EL (cell line): ENCODE measurements at regions not wholly inside any gene's neighbourhood (a gene's known extent, or its start where the extent isn't known, plus 50 kb on each side); places are given as distances from the start of the nearest gene placed in this dataset.
"Not testable (repeated sequence)": the region's sequence is repeated elsewhere in the genome, so short reads cannot be mapped to it uniquely, and the experiment has no call there.

Experiments
- DNase-seq: peaks from one replicate; pipeline ENCODE4 v3.0.0-alpha.2; 2016

- DNase-seq: not testable (repeated sequence)
Observed at GRCh38 chr17:15864472-15864871, 80.5 kb upstream of the ADORA2B start.

- DNase-seq: not testable (repeated sequence)
Observed at GRCh38 chr17:15866015-15866414, 78.9 kb upstream of the ADORA2B start.

- not testable (repeated sequence) for DNase-seq
Observed at GRCh38 chr17:15867331-15867730, 77.6 kb upstream of the ADORA2B start.

GRCh38 chr17:15869868-15870267 lies 75.1 kb upstream of the ADORA2B start:
- not testable (repeated sequence) for DNase-seq

- not testable (repeated sequence) for DNase-seq
Observed at GRCh38 chr17:15872677-15873076, 72.3 kb upstream of the ADORA2B start.

GRCh38 chr17:15877882-15878500 lies 66.9 kb upstream of the ADORA2B start:
- DNase-seq: not testable (repeated sequence)

- no peak for DNase-seq
Observed at GRCh38 chr17:15882058-15882720, 62.7 kb upstream of the ADORA2B start.

GRCh38 chr17:15882777-15883176 lies 62.2 kb upstream of the ADORA2B start:
- DNase-seq: no peak

GRCh38 chr17:15883617-15884111 lies 61.3 kb upstream of the ADORA2B start:
- DNase-seq: peak; percentile 85

- DNase-seq: peak; percentile 45
Observed at GRCh38 chr17:15884731-15885130, 60.2 kb upstream of the ADORA2B start.

GRCh38 chr17:15885770-15886169 lies 59.2 kb upstream of the ADORA2B start:
- no peak for DNase-seq

GRCh38 chr17:15886221-15886620 lies 58.7 kb upstream of the ADORA2B start:
- DNase-seq: no peak

GRCh38 chr17:15886804-15887203 lies 58.1 kb upstream of the ADORA2B start:
- DNase-seq: no peak

- DNase-seq: no peak
Observed at GRCh38 chr17:15888436-15888835, 56.5 kb upstream of the ADORA2B start.

- no peak for DNase-seq
Observed at GRCh38 chr17:15890279-15890892, 54.5 kb upstream of the ADORA2B start.

- no peak for DNase-seq
Observed at GRCh38 chr17:15891318-15891717, 53.6 kb upstream of the ADORA2B start.

- DNase-seq: no peak
Observed at GRCh38 chr17:15892244-15892643, 52.7 kb upstream of the ADORA2B start.

GRCh38 chr17:15892731-15893657 lies 51.9 kb upstream of the ADORA2B start:
- no peak for DNase-seq

- DNase-seq: no peak
Observed at GRCh38 chr17:15893658-15894024, 51.3 kb upstream of the ADORA2B start.

- no peak for DNase-seq
Observed at GRCh38 chr17:15894258-15894657, 50.7 kb upstream of the ADORA2B start.

GRCh38 chr17:15894913-15895658 lies 49.8 kb upstream of the ADORA2B start:
- DNase-seq: no peak
